Gastrocnemius medialis (tissue), 4 donors: ENCODE measurements at regions not wholly inside any gene's neighbourhood (a gene's known extent, or its start where the extent isn't known, plus 50 kb on each side); places are given as distances from the start of the nearest gene placed in this dataset.

ENCODE experiments used
- CTCF ChIP-seq, 5 experiments: fragments of 450-650 bp in 3 of 5; fragments of 200-600 bp in 2 of 5; sonication (generic) in 2 of 5; IDR thresholded peaks in 4 of 5; conservative IDR thresholded peaks in 1 of 5; 1 replicate in 4 of 5; 2 replicates in 1 of 5; pipeline ENCODE4 v1.5.1; 2016 to 2019; ENCODE audit warnings: antibody characterized with exemption in 5 of 5, mild to moderate bottlenecking in 3 of 5, moderate library complexity in 3 of 5
- POLR2A ChIP-seq, 2 donors: fragments of 450-650 bp; IDR thresholded peaks; one replicate each; pipeline ENCODE4 v1.6.1; 2017; ENCODE audit warnings: antibody characterized with exemption in 2 of 2, mild to moderate bottlenecking in 2 of 2, moderate library complexity in 2 of 2

GRCh38 chr9:31623511-31623910, 760.9 kb upstream of the ACO1 start:
- TF ChIP-seq CTCF (IDR thresholded peaks at IDR 0.05 in 4 of 5, conservative IDR thresholded peaks at IDR 0.05 in 1 of 5) (no peak), POLR2A (IDR thresholded peaks at IDR 0.05) (no peak)
